Fibroblast of pulmonary artery (primary cell): ENCODE measurements at regions not wholly inside any gene's neighbourhood (a gene's known extent, or its start where the extent isn't known, plus 50 kb on each side); places are given as distances from the start of the nearest gene placed in this dataset.

ENCODE experiments used
- DNase-seq: peaks from one replicate; pipeline ENCODE4 v3.0.0-alpha.2; 2010; ENCODE audit warnings: low read depth
- H3K4me3 ChIP-seq: replicated peaks from 2 replicates; pipeline ENCODE4 v1.5.1; 2011; ENCODE audit warnings: low read depth, mild to moderate bottlenecking, control low read depth, low read length, moderate library complexity
- TF ChIP-seq, protein P1 (sequence below): IDR thresholded peaks from 2 replicates; pipeline ENCODE4 v1.5.1; 2011; ENCODE audit warnings: mild to moderate bottlenecking, control low read depth, low read length, inconsistent platforms; ENCODE audit errors: missing control alignments

DNA sequence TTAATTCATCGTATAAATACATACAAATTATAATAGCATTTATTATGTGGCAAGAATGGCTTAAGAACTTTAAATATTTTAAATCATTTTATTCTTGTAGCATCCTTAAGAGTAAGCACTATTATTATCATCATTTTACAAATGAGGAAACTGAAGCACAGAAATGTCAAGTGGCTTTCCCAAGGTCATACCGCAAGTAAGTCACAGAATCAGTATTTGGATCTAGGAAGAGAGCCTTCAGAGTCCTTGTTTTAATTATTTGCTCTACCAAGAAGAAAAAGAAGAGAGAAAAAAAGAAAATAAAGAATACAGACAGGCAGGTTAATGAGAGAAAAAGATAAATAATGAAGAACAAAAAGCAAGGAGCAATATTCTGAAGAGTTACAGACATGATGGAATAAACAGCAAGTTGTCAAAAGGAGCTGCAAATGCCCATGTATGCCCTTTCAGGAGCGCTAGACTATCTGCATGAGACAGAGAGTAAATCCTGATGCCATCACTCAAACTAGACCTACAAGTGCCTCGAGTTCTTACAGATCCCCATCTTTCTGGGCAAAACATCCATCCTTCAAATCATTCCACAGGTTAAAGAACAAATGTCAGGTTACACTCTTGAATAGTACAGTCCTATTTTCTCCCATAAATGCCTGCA lies 57.8 kb upstream of the ETAA1 start:
- no peak overlapping the region for H3K4me3 ChIP-seq
- DNase-seq = no peak
- TF ChIP-seq, protein P1, sequence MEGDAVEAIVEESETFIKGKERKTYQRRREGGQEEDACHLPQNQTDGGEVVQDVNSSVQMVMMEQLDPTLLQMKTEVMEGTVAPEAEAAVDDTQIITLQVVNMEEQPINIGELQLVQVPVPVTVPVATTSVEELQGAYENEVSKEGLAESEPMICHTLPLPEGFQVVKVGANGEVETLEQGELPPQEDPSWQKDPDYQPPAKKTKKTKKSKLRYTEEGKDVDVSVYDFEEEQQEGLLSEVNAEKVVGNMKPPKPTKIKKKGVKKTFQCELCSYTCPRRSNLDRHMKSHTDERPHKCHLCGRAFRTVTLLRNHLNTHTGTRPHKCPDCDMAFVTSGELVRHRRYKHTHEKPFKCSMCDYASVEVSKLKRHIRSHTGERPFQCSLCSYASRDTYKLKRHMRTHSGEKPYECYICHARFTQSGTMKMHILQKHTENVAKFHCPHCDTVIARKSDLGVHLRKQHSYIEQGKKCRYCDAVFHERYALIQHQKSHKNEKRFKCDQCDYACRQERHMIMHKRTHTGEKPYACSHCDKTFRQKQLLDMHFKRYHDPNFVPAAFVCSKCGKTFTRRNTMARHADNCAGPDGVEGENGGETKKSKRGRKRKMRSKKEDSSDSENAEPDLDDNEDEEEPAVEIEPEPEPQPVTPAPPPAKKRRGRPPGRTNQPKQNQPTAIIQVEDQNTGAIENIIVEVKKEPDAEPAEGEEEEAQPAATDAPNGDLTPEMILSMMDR = no peak

GRCh38 chr2:67340133-67341011 lies 56.8 kb upstream of the ETAA1 start:
- no peak overlapping the region for H3K4me3 ChIP-seq
- TF ChIP-seq, protein P1 = no peak
- DNase-seq = no peak

DNA sequence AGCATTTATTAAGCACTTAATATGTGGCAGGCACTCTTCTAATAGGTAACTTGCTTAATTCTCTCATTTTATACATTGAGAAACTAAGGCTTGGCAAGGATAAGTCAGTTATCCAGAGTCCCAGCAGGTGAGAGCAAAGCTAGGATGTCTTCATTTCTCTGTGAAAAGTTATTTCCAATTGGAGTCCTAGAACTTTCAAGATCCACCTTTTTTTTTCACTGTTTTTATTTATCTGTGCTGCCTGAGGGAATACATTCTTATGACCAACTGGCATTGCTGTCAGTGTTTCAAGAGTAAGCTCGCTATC lies 56.2 kb upstream of the ETAA1 start:
- TF ChIP-seq, protein P1 = no peak
- H3K4me3 ChIP-seq = no peak overlapping the region
- DNase-seq = no peak

- H3K4me3 ChIP-seq = no peak overlapping the region
- DNase-seq = no peak
- TF ChIP-seq, protein P1 = no peak
Observed at GRCh38 chr2:67341336-67341735, 55.8 kb upstream of the ETAA1 start.

DNA sequence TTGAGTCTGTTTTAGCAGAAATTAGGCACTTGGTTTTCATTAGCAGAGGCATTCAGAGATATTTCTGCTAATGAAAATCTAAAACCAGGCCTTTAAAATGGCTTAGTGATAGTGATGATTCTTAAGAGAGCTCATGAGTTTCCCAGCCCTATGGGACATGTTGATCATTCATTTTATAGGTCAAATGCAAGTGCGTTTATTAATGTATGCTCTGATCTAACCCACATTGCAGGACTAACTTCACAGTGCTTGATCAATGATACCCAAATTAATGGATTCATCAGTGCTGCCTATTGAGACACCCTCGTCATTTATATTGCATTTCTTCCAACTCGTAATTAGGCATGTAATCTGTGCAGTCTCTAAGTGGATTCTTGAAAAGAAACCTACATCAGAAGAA lies 54.7 kb upstream of the ETAA1 start:
- H3K4me3 ChIP-seq = no peak overlapping the region
- DNase-seq = no peak
- TF ChIP-seq, protein P1 = no peak

GRCh38 chr2:67346718-67347407 lies 50.3 kb upstream of the ETAA1 start:
- DNase-seq = peak; percentile 22
- H3K4me3 ChIP-seq = no peak overlapping the region
- TF ChIP-seq, protein P1 = no peak
